Lower leg skin (tissue), 3 donors: ENCODE measurements at regions not wholly inside any gene's neighbourhood (a gene's known extent, or its start where the extent isn't known, plus 50 kb on each side); places are given as distances from the start of the nearest gene placed in this dataset.

Experiments used
- POLR2A ChIP-seq, 2 donors: fragments of 450-650 bp; IDR thresholded peaks; one replicate each; pipeline ENCODE4 v1.6.1; 2016 to 2017; ENCODE audit warnings: antibody characterized with exemption in 2 of 2, mild to moderate bottlenecking in 1 of 2, moderate library complexity in 1 of 2
- TF ChIP-seq, protein P1 (sequence below), 3 donors: fragments of 450-650 bp; IDR thresholded peaks; one replicate each; pipeline ENCODE4 v1.5.1; 2016; ENCODE audit warnings: antibody characterized with exemption in 3 of 3, mild to moderate bottlenecking in 3 of 3, moderate library complexity in 2 of 3

DNA sequence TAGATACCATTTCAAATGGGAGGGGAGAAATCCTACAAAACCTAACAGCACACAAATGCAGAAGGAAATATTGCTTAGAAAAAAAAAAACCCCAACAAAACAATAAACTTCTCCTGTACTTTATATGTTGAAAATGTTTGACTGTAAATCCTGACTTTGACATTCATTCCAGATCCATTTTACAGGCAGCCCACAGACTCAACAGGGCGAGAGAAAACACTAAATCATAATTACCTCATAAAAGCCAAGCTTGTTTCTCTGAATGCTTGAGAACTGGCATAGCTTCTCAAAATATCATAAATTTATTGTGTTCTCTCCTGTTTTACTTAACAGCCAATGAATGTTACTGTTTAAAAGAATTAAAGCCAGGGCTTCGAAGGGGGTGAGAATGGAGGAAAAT is 273.2 kb downstream of the CD83 start:
- TF ChIP-seq, protein P1, sequence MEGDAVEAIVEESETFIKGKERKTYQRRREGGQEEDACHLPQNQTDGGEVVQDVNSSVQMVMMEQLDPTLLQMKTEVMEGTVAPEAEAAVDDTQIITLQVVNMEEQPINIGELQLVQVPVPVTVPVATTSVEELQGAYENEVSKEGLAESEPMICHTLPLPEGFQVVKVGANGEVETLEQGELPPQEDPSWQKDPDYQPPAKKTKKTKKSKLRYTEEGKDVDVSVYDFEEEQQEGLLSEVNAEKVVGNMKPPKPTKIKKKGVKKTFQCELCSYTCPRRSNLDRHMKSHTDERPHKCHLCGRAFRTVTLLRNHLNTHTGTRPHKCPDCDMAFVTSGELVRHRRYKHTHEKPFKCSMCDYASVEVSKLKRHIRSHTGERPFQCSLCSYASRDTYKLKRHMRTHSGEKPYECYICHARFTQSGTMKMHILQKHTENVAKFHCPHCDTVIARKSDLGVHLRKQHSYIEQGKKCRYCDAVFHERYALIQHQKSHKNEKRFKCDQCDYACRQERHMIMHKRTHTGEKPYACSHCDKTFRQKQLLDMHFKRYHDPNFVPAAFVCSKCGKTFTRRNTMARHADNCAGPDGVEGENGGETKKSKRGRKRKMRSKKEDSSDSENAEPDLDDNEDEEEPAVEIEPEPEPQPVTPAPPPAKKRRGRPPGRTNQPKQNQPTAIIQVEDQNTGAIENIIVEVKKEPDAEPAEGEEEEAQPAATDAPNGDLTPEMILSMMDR (IDR thresholded peaks at IDR 0.05): no peak
- TF ChIP-seq POLR2A (IDR thresholded peaks at IDR 0.05): no peak
